ENCODE measurements at regions not wholly inside any gene's neighbourhood (a gene's known extent, or its start where the extent isn't known, plus 50 kb on each side); places are given as distances from the start of the nearest gene placed in this dataset.

DNA sequence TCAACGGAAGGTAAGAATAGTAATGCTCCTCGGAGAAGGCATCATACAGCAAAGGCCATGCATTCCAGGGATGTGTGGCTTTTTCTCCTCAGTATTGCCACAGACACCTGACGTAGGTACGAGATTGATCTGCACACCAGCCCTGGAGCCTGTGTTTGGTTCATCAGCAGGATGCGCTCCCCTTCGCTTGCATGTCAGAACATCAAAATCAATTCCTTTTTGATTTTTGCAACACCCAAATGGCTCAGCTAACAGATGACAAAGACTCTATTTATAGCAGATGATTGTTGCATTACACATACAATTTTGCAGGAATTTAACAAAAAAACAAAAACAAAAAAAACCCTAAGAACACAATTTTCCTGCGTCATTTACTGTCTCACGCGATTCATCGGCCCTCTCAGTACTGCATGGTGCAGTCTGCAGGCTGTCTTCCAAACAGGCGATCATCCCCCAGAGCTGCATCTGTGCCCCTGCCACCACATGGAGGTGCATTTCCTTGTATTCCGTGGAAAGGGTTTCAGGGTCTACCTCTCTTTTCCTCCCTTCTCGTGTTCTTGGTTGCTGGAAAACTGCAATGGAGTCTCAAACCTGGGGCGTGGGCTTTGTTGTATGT, 207.3 kb downstream of the TEX29 start:
- Histone ChIP-seq H3K9me3 (ENCODE audit: control insufficient read depth in 2 of 2, insufficient read depth in 1 of 2, low read depth in 1 of 2, low read length in 1 of 2) (no peaks in the 10 kb centered on the region), H3K36me3 (ENCODE audit: control insufficient read depth in 2 of 2, insufficient read depth in 2 of 2, low read length in 1 of 2) (no peaks in the 10 kb centered on the region), H3K27me3 (ENCODE audit: control insufficient read depth in 1 of 2, insufficient read depth in 2 of 2, low read length in 2 of 2) (no peaks in the 10 kb centered on the region), H3K4me1 (ENCODE audit: control insufficient read depth in 2 of 2, insufficient read depth in 2 of 2, low read length in 1 of 2) (peaks cover 0 to 2% of the 10 kb centered on the region in 2 donors), H3K27ac (ENCODE audit: low read depth in 2 of 2, low read length in 1 of 2) (no peak overlapping the region), H3K4me3 (ENCODE audit: low read depth in 1 of 2, low read length in 2 of 2) (no peak overlapping the region)
- 78 to 80% methylated on average over 14 of the region's 14 CpGs for WGBS, 2 donors

DNA sequence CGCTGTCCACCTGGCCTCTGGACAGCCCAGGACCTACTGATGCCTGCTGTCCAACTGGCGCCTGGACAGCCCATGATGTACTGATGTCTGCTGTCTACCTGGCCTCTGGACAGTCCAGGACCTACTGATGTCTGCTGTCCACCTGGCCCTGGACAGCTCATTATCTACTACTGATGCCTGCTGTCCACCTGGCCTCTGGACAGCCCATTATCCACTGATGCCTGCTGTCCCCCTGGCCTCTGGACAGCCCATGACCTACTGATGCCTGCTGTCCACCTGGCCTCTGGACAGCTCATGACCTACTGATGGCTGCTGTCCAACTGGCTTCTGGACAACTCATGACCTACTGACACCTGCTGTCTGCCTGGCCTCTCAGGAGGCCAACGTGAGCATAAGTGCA, 208.1 kb downstream of the TEX29 start:
- Histone ChIP-seq H3K4me1 (ENCODE audit: control insufficient read depth in 2 of 2, insufficient read depth in 2 of 2, low read length in 1 of 2) (peaks cover 0 to 2% of the 10 kb centered on the region in 2 donors), H3K4me3 (ENCODE audit: low read depth in 1 of 2, low read length in 2 of 2) (no peak overlapping the region), H3K36me3 (ENCODE audit: control insufficient read depth in 2 of 2, insufficient read depth in 2 of 2, low read length in 1 of 2) (no peaks in the 10 kb centered on the region), H3K27ac (ENCODE audit: low read depth in 2 of 2, low read length in 1 of 2) (no peak overlapping the region), H3K9me3 (ENCODE audit: control insufficient read depth in 2 of 2, insufficient read depth in 1 of 2, low read depth in 1 of 2, low read length in 1 of 2) (no peaks in the 10 kb centered on the region), H3K27me3 (ENCODE audit: control insufficient read depth in 1 of 2, insufficient read depth in 2 of 2, low read length in 2 of 2) (no peaks in the 10 kb centered on the region)
- WGBS, 2 donors: 92 to 95% methylated on average over 3 of the region's 3 CpGs

DNA sequence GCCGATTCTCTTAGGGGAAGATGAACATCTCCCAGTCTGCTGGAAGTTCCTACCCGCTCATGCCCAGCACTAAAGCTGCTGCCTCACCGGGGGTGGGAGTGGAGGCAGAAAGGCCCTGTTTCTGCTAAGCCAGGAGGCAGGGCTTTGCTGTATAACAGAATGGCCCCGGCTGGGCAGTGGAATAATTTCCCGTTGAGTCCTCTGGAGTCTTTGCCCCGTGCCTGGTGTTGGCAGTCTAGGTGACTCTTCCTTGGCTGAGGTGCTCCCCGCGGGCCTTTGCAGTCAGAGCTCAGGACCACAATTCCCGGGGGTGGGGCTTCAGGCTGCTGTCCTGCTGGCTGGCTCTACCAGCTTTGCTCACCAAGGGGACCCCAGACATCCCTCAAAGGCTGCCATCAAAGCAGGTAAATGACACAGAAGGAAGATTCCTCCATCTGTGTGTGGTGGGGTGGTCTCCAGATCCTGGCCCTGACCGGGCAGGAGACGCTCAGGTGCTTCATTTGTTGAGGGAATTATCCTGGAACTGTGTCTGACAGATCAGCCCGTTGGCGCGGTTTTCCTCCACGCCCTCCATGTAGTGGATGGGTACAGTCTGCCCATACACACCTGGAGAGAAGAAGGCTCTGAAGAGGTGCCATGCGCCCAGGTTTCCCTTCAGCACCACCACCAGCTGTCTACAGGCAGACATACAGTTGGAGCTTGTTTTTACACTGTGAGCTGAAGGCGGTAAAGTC, 209.9 kb downstream of the TEX29 start:
- Histone ChIP-seq H3K4me1 (ENCODE audit: control insufficient read depth in 2 of 2, insufficient read depth in 2 of 2, low read length in 1 of 2) (peaks cover 0 to 2% of the 10 kb centered on the region in 2 donors), H3K27ac (ENCODE audit: low read depth in 2 of 2, low read length in 1 of 2) (no peak overlapping the region), H3K9me3 (ENCODE audit: control insufficient read depth in 2 of 2, insufficient read depth in 1 of 2, low read depth in 1 of 2, low read length in 1 of 2) (no peaks in the 10 kb centered on the region), H3K36me3 (ENCODE audit: control insufficient read depth in 2 of 2, insufficient read depth in 2 of 2, low read length in 1 of 2) (no peaks in the 10 kb centered on the region), H3K4me3 (ENCODE audit: low read depth in 1 of 2, low read length in 2 of 2) (no peak overlapping the region), H3K27me3 (ENCODE audit: control insufficient read depth in 1 of 2, insufficient read depth in 2 of 2, low read length in 2 of 2) (peaks cover 0 to 4% of the 10 kb centered on the region in 2 donors)
- WGBS, 2 donors: 83 to 88% methylated on average over 17 of the region's 17 CpGs

DNA sequence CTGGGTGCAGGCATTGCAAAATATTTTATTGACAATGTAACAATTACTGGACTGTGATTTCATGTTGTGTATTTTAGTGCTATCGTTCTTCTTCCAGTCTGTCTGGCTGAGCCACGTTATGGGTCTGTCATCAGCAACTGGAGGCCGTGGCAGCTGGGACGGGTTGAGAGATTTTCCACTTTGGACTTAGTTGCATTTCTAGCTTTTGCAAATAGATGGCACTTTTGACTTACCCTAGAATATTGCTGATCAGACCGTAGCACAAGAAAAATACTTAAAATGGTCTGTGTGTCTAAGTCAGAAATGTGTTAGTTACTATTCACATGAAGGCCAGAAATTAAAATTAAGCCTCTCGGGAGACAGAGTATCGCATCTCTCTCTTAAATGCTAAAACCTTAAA, 211.1 kb downstream of the TEX29 start:
- WGBS, 2 donors: 31 to 35% methylated on average over 7 of the region's 7 CpGs
- no peak overlapping the region for H3K27ac ChIP-seq (ENCODE audit: low read depth in 2 of 2, low read length in 1 of 2)
- H3K4me1 ChIP-seq (ENCODE audit: control insufficient read depth in 2 of 2, insufficient read depth in 2 of 2, low read length in 1 of 2): peaks cover 0 to under 1% of the 10 kb centered on the region in 2 donors
- H3K9me3 ChIP-seq (ENCODE audit: control insufficient read depth in 2 of 2, insufficient read depth in 1 of 2, low read depth in 1 of 2, low read length in 1 of 2): no peaks in the 10 kb centered on the region
- peaks cover 0 to 4% of the 10 kb centered on the region in 2 donors for H3K27me3 ChIP-seq (ENCODE audit: control insufficient read depth in 1 of 2, insufficient read depth in 2 of 2, low read length in 2 of 2)
- H3K36me3 ChIP-seq (ENCODE audit: control insufficient read depth in 2 of 2, insufficient read depth in 2 of 2, low read length in 1 of 2): no peaks in the 10 kb centered on the region
- H3K4me3 ChIP-seq (ENCODE audit: low read depth in 1 of 2, low read length in 2 of 2): no peak overlapping the region

DNA sequence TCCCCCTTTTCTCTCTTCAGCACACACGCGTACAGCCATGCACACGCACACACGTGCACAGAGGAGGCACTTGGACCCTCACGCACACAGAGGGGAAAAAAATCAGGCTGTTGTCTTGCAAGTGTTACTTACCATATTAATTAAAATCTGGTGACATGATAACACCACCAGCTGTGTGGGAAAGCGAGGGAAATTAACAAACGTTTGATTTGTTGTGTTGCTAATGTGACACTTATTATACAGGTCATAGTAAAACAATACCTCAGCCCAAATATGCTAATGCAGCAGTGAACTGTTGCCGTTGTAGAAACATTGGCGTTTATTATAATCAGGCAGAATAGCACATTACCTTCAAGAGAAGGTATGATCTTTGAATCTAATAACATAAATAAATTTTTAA, 211.7 kb downstream of the TEX29 start:
- WGBS, 2 donors: 65 to 85% methylated on average over 9 of the region's 9 CpGs
- no peak overlapping the region for H3K27ac ChIP-seq (ENCODE audit: low read depth in 2 of 2, low read length in 1 of 2)
- H3K36me3 ChIP-seq (ENCODE audit: control insufficient read depth in 2 of 2, insufficient read depth in 2 of 2, low read length in 1 of 2): no peaks in the 10 kb centered on the region
- no peak overlapping the region for H3K4me3 ChIP-seq (ENCODE audit: low read depth in 1 of 2, low read length in 2 of 2)
- peaks cover 2% of the 10 kb centered on the region in 2 donors for H3K4me1 ChIP-seq (ENCODE audit: control insufficient read depth in 2 of 2, insufficient read depth in 2 of 2, low read length in 1 of 2)
- H3K27me3 ChIP-seq (ENCODE audit: control insufficient read depth in 1 of 2, insufficient read depth in 2 of 2, low read length in 2 of 2): peaks cover 0 to 4% of the 10 kb centered on the region in 2 donors
- H3K9me3 ChIP-seq (ENCODE audit: control insufficient read depth in 2 of 2, insufficient read depth in 1 of 2, low read depth in 1 of 2, low read length in 1 of 2): no peaks in the 10 kb centered on the region

DNA sequence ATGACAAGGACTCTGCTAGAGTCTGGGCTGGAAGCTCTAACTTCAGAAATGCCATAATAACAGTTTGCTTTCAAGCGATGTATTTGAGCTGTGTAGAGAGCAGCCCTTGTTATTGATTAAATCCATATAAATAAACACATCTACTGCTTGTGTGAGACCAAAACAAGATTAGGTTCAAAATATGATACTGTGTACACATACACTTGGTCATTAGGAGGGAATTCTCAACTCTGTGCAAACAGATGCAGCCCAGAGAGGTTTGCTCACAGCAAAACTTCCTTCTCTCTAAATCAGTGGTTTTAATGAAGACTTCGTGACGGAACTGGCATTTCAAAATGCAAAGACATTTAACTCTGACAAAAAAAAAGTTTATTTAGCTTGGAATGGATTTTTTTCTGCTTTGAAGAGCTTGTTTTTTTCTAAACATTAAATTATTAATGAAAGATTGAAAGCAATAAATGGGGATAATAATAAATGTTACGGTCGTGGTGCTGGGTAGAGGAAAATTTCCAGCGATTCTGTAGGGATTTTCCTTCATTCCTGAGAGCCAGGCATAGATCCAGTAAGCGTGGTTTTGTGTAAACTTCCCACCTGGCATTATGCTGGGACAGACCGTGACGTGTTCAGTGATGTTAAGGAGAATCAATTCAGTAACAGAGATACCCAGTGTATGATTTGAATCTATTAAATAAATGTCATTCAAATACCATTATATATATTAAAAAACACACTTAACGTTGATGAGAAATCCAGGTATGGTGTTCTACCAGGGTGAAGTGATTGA, 213.7 kb downstream of the TEX29 start:
- Histone ChIP-seq H3K4me3 (ENCODE audit: low read depth in 1 of 2, low read length in 2 of 2) (no peak overlapping the region), H3K27me3 (ENCODE audit: control insufficient read depth in 1 of 2, insufficient read depth in 2 of 2, low read length in 2 of 2) (peaks cover 0 to 4% of the 10 kb centered on the region in 2 donors), H3K4me1 (ENCODE audit: control insufficient read depth in 2 of 2, insufficient read depth in 2 of 2, low read length in 1 of 2) (peaks cover 7 to 9% of the 10 kb centered on the region in 2 donors), H3K27ac (ENCODE audit: low read depth in 2 of 2, low read length in 1 of 2) (no peak overlapping the region), H3K9me3 (ENCODE audit: control insufficient read depth in 2 of 2, insufficient read depth in 1 of 2, low read depth in 1 of 2, low read length in 1 of 2) (no peaks in the 10 kb centered on the region), H3K36me3 (ENCODE audit: control insufficient read depth in 2 of 2, insufficient read depth in 2 of 2, low read length in 1 of 2) (no peaks in the 10 kb centered on the region)
- 34 to 39% methylated on average over 10 of the region's 10 CpGs for WGBS, 2 donors

DNA sequence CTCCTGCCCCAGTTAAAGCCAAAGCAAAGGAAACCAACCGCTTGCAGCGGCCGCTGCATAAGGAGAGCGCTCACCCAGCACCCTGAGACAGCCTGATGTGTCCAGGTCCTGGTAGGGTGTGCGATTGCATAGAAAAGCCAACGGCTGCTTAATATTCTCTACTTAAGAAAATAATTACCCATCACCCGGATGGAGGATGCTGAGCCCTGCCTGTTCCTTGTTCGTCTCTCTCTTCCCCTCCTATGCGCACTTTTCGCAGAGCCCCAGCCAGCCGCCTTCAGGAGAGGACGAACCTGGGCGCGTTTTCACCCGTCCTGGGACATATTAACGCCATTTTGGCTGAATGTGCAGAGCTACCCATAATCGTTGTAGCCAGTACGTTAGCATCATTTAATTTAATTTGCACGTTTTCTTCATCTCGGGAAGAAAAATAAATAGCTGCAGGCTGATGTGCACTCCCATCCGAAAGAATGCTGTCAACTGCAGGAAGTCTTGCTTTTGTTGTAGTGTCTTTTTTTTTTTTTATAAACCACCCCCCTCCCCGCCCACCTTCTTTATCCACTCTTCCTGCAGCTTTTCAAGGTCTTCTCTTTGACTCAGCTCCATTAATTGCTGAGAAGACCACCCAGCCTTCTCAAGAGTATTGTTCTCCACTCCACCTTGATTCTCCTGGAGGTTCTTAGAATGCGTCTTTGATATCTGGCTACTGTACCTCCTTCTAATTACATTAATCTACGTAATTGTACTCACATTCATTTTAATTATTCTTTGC, 214.5 kb downstream of the TEX29 start:
- no peaks in the 10 kb centered on the region for H3K9me3 ChIP-seq (ENCODE audit: control insufficient read depth in 2 of 2, insufficient read depth in 1 of 2, low read depth in 1 of 2, low read length in 1 of 2)
- H3K4me1 ChIP-seq (ENCODE audit: control insufficient read depth in 2 of 2, insufficient read depth in 2 of 2, low read length in 1 of 2): peaks cover 7 to 9% of the 10 kb centered on the region in 2 donors
- peaks cover 0 to 4% of the 10 kb centered on the region in 2 donors for H3K27me3 ChIP-seq (ENCODE audit: control insufficient read depth in 1 of 2, insufficient read depth in 2 of 2, low read length in 2 of 2)
- H3K4me3 ChIP-seq (ENCODE audit: low read depth in 1 of 2, low read length in 2 of 2): no peak overlapping the region
- 17 to 24% methylated on average over 24 of the region's 24 CpGs for WGBS, 2 donors
- no peaks in the 10 kb centered on the region for H3K36me3 ChIP-seq (ENCODE audit: control insufficient read depth in 2 of 2, insufficient read depth in 2 of 2, low read length in 1 of 2)
- no peak overlapping the region for H3K27ac ChIP-seq (ENCODE audit: low read depth in 2 of 2, low read length in 1 of 2)

DNA sequence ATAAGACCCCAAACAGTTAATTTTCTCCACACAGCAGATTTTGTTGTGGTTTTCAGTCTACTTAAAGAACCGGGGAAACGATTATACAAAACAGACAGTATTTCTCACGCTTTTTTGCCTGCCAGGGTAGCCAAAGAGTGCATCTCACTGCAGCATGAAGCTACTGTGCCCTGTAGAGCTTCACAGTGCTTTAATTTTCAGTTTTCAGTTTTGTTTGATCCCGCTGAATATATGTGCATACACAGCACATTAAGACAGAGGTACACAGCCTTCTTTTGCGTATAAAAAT, 215.0 kb downstream of the TEX29 start:
- Histone ChIP-seq H3K4me3 (ENCODE audit: low read depth in 1 of 2, low read length in 2 of 2) (no peak overlapping the region), H3K9me3 (ENCODE audit: control insufficient read depth in 2 of 2, insufficient read depth in 1 of 2, low read depth in 1 of 2, low read length in 1 of 2) (no peaks in the 10 kb centered on the region), H3K27ac (ENCODE audit: low read depth in 2 of 2, low read length in 1 of 2) (no peak overlapping the region), H3K36me3 (ENCODE audit: control insufficient read depth in 2 of 2, insufficient read depth in 2 of 2, low read length in 1 of 2) (no peaks in the 10 kb centered on the region), H3K27me3 (ENCODE audit: control insufficient read depth in 1 of 2, insufficient read depth in 2 of 2, low read length in 2 of 2) (peaks cover 0 to 4% of the 10 kb centered on the region in 2 donors), H3K4me1 (ENCODE audit: control insufficient read depth in 2 of 2, insufficient read depth in 2 of 2, low read length in 1 of 2) (peaks cover 7 to 9% of the 10 kb centered on the region in 2 donors)
- WGBS, 2 donors: 55% methylated on average over 5 of the region's 5 CpGs

DNA sequence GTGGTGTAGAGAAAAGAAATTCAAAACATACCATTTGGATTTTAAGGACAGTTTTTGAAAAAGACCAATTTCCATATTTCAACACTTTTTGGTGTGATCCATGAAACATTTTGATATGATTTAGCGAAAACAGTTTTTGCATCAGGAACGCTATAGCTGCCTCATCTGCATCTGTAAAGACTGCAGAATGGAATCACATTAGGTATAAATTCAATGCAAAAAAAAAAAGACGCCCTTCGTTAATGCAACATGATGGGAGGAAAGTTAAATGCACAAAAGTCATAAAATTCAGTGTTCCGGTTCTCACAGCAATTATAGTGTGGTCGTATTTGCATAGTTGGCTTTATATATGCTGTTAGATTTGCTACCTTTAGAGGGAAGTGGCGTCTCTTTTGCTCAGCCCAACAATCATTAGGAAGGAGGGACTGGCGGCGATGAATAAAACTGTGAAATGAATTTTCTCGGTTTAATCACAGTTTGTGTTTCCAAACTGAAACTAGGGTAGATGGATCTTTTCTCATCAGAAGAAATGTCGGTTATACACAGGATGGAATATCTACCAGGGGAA, 215.7 kb downstream of the TEX29 start:
- Histone ChIP-seq H3K27me3 (ENCODE audit: control insufficient read depth in 1 of 2, insufficient read depth in 2 of 2, low read length in 2 of 2) (peaks cover 0 to 4% of the 10 kb centered on the region in 2 donors), H3K4me3 (ENCODE audit: low read depth in 1 of 2, low read length in 2 of 2) (no peak overlapping the region), H3K36me3 (ENCODE audit: control insufficient read depth in 2 of 2, insufficient read depth in 2 of 2, low read length in 1 of 2) (no peaks in the 10 kb centered on the region), H3K9me3 (ENCODE audit: control insufficient read depth in 2 of 2, insufficient read depth in 1 of 2, low read depth in 1 of 2, low read length in 1 of 2) (no peaks in the 10 kb centered on the region), H3K4me1 (ENCODE audit: control insufficient read depth in 2 of 2, insufficient read depth in 2 of 2, low read length in 1 of 2) (peaks cover 7 to 9% of the 10 kb centered on the region in 2 donors), H3K27ac (ENCODE audit: low read depth in 2 of 2, low read length in 1 of 2) (no peak overlapping the region)
- 70 to 75% methylated on average over 11 of the region's 11 CpGs for WGBS, 2 donors

Data from esophagus (tissue), 2 donors.